ENCODE measurements at regions not wholly inside any gene's neighbourhood (a gene's known extent, or its start where the extent isn't known, plus 50 kb on each side); places are given as distances from the start of the nearest gene placed in this dataset.
"Not testable (repeated sequence)": the region's sequence is repeated elsewhere in the genome, so short reads cannot be mapped to it uniquely, and the experiment has no call there.

DNA sequence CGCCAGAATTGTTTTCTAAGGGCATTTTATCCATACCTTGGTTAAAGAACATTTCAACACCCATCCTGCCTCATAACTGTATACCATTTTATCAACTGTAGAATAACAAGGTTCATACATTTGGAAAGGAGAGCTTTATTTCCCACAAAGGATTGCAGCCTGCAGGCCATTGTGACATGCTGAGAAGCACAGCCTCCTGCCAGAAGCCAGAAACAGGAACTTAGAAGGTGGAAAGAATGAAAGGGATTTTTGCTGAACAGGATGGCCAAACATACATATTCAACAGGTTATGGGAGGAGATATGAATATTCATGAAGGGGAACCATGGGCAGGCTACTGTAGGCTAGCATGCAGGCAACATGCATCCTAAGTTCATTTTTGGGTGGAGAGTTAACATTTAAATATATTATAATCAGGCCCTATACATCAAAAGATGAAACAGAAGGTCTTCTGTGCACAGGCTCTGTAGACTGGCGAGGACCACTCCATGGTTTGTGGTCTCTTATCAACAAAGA is 59.9 kb upstream of the DIRAS2 start:
- H3K4me1 ChIP-seq, result peaks cover 0 to 6% (median 0%) of the 10 kb centered on the region in 12 donors
- DNase-seq, result no peak
- WGBS, 4 donors, result 45 to 66% (median 60%) methylated on average over 2 of the region's 2 CpGs
- no peaks in the 10 kb centered on the region for H3K9me3 ChIP-seq
- H3K27me3 ChIP-seq, result peaks cover 0 to 20% (median 0%) of the 10 kb centered on the region in 9 donors
- no peaks in the 10 kb centered on the region for H3K36me3 ChIP-seq
- intact Hi-C loops (cut with DNase I), result no loop called here
- no peak for ATAC-seq
- TF ChIP-seq, protein P1, sequence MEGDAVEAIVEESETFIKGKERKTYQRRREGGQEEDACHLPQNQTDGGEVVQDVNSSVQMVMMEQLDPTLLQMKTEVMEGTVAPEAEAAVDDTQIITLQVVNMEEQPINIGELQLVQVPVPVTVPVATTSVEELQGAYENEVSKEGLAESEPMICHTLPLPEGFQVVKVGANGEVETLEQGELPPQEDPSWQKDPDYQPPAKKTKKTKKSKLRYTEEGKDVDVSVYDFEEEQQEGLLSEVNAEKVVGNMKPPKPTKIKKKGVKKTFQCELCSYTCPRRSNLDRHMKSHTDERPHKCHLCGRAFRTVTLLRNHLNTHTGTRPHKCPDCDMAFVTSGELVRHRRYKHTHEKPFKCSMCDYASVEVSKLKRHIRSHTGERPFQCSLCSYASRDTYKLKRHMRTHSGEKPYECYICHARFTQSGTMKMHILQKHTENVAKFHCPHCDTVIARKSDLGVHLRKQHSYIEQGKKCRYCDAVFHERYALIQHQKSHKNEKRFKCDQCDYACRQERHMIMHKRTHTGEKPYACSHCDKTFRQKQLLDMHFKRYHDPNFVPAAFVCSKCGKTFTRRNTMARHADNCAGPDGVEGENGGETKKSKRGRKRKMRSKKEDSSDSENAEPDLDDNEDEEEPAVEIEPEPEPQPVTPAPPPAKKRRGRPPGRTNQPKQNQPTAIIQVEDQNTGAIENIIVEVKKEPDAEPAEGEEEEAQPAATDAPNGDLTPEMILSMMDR (IDR thresholded peaks at IDR 0.05), result no peak
- no peak for TF ChIP-seq POLR2A (IDR thresholded peaks at IDR 0.05)
- H3K27ac ChIP-seq, result no peak overlapping the region
- H3K4me3 ChIP-seq, result no peak overlapping the region

DNA sequence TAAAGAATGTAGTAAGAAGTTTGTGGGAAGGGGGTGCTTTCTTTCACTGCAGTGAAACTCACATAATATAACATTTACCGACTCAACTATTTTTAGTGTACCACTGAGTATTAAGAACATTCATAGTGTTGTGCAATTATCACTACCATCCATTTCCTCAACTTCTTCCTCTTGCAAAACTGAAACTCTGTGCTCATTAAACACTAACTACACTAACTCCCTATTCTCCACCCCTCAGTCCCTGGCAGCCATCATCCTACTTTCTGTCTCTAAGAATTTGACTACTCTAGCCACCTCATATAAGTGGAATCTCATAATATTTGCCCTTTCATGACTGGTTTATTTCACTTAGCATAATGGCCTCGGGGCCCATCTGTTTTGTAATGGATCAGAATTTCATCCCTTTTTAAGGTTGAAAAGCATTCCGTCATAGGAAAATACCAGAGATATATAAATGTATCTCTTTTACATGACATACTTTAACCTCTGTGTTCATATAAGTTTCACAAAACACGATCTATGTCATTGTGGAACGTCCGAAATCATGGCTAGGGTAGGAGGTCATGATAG is 56.3 kb upstream of the DIRAS2 start:
- no peak overlapping the region for H3K4me3 ChIP-seq
- H3K4me1 ChIP-seq, result peaks cover 0 to 6% (median 0%) of the 10 kb centered on the region in 12 donors
- no peak overlapping the region for H3K27ac ChIP-seq
- H3K36me3 ChIP-seq, result no peaks in the 10 kb centered on the region
- intact Hi-C loops (cut with DNase I), result no loop called here
- TF ChIP-seq POLR2A (IDR thresholded peaks at IDR 0.05), result no peak
- TF ChIP-seq, protein P1 (IDR thresholded peaks at IDR 0.05), result no peak
- ATAC-seq (peak in 1 of 4 donors; percentile 29), DNase-seq (no peak)
- no peaks in the 10 kb centered on the region for H3K9me3 ChIP-seq
- 82 to 90% (median 86%) methylated on average over 6 of the region's 6 CpGs for WGBS, 4 donors
- H3K27me3 ChIP-seq, result peaks cover 0 to 19% (median 0%) of the 10 kb centered on the region in 9 donors

DNA sequence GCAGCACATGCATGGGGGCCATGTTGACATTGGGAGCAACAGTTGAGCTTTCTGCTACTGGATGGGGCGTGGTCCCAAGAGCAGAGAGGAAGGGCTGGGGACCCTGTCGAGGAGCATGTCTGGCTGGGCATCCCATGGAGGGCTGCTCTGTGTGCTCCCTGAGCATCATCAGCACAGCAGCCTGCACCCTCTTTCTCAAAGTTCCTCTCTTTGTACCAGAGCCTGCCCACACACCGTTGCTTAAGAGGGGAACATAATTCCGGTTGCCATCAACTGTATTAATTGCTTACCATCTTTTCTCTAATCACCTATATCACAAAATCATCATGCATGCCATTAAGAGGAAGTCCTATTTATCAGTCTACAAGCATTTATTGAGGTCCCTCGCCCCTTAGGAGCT is 55.2 kb upstream of the DIRAS2 start:
- no peaks in the 10 kb centered on the region for H3K36me3 ChIP-seq
- DNase-seq (no peak), ATAC-seq (no peak)
- peaks cover 0 to 19% (median 0%) of the 10 kb centered on the region in 9 donors for H3K27me3 ChIP-seq
- H3K4me1 ChIP-seq, result peaks cover 0 to 6% (median 0%) of the 10 kb centered on the region in 12 donors
- intact Hi-C loops (cut with DNase I), result no loop called here
- no peak overlapping the region for H3K27ac ChIP-seq
- no peaks in the 10 kb centered on the region for H3K9me3 ChIP-seq
- TF ChIP-seq POLR2A (IDR thresholded peaks at IDR 0.05), result no peak
- TF ChIP-seq, protein P1 (IDR thresholded peaks at IDR 0.05), result no peak
- WGBS, 4 donors, result 65 to 80% (median 73%) methylated on average over 5 of the region's 5 CpGs
- no peak overlapping the region for H3K4me3 ChIP-seq

DNA sequence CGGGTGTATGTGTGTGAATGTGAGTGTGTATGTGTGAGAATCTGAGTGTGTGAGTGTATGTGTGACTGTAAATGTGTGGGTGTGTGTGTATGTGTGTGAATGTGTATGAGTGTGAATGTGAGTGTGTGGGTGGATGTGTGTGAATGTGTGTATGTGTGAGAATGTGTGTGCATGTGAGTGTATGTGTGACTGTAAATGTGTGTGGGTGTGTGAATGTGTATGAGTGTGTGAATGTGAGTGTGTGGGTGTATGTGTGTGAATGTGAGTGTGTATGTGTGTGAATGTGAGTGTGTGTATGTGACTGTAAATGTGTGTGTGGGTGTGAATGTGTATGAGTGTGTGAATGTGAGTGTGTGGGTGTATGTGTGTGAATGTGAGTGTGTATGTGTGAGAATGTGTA is 51.6 kb upstream of the DIRAS2 start:
- DNase-seq; intact Hi-C loops (cut with DNase I); H3K27me3 ChIP-seq; H3K9me3 ChIP-seq; H3K36me3 ChIP-seq; H3K4me1 ChIP-seq; H3K27ac ChIP-seq; ATAC-seq; H3K4me3 ChIP-seq: not testable (repeated sequence)
- WGBS, 4 donors, result 3 to 100% (median 90%) methylated on average over 1 of the region's 1 CpG
